ENCODE measurements at regions not wholly inside any gene's neighbourhood (a gene's known extent, or its start where the extent isn't known, plus 50 kb on each side); places are given as distances from the start of the nearest gene placed in this dataset.

GRCh38 chr7:126157391-126157790 lies 1095.3 kb downstream of the GRM8 start (continued):
- TF ChIP-seq CHD4 (IDR thresholded peaks at IDR 0.05; ENCODE audit: borderline replicate concordance) (no peak), TFCP2L1 (CRISPR knock-in tag; IDR thresholded peaks at IDR 0.05) (no peak), ZC3H11A (IDR thresholded peaks at IDR 0.05) (no peak), NR3C1 (IDR thresholded peaks at IDR 0.05) (no peak)
- TF ChIP-seq, protein P1, sequence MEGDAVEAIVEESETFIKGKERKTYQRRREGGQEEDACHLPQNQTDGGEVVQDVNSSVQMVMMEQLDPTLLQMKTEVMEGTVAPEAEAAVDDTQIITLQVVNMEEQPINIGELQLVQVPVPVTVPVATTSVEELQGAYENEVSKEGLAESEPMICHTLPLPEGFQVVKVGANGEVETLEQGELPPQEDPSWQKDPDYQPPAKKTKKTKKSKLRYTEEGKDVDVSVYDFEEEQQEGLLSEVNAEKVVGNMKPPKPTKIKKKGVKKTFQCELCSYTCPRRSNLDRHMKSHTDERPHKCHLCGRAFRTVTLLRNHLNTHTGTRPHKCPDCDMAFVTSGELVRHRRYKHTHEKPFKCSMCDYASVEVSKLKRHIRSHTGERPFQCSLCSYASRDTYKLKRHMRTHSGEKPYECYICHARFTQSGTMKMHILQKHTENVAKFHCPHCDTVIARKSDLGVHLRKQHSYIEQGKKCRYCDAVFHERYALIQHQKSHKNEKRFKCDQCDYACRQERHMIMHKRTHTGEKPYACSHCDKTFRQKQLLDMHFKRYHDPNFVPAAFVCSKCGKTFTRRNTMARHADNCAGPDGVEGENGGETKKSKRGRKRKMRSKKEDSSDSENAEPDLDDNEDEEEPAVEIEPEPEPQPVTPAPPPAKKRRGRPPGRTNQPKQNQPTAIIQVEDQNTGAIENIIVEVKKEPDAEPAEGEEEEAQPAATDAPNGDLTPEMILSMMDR (IDR thresholded peaks at IDR 0.05) = no peak

DNA sequence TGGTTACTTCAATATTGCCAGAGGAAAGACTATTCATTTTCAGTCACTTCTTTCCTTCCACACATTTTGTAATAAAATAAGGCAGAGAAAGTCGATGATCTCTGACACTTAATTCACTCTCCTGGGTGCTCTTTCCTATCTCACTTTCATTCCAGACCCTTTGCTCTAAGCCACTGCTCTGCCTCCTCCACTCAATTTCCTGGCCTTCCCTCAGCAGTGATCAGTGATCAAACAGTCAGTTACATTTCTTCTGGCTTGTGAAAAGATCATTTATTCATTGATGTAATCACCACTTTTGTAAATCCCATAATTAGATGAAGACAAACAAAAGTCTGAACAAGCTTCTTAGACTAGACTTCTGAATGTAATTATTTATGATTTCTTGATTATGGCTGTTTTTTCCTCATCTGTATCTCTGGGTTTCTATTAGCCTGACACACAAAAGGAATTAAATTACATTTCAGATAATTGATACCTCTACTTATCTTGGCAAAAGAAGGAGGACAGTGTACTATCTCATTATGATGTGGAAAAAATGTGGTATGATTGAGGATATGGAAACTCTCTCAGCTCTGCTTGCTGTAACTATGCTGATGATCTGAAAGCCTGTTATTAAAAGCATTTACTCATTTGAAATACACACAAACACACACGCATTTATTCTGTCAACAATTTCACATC lies 1102.3 kb downstream of the GRM8 start:
- Histone ChIP-seq H3K9me3 (no peaks in the 10 kb centered on the region), H3K4me3 (no peak overlapping the region), H3K27ac (no peak overlapping the region), H3K4me2 (no peak overlapping the region), H3K4me1 (no peaks in the 10 kb centered on the region)
- 24% methylated on average over 2 of the region's 2 CpGs for whole genome bisulfite sequencing (ENCODE audit: missing lambda C conversion rate)
- FAIRE-seq (no peak), DNase-seq (ENCODE audit: low read depth in 1 of 2, low spot score in 1 of 2) (no peak), ATAC-seq (no peak)
- TF ChIP-seq FOSL2 (IDR thresholded peaks at IDR 0.05) (no peak), FOSL2 (CRISPR knock-in tag; IDR thresholded peaks at IDR 0.05) (no peak), POLR2AphosphoS2 (conservative IDR thresholded peaks at IDR 0.05; ENCODE audit: low read length) (no peak), JUNB (IDR thresholded peaks at IDR 0.05) (no peak), EHF (CRISPR knock-in tag; IDR thresholded peaks at IDR 0.05) (no peak), SMC3 (IDR thresholded peaks at IDR 0.05) (no peak), RARB (CRISPR knock-in tag; IDR thresholded peaks at IDR 0.05) (no peak), CBX2 (IDR thresholded peaks at IDR 0.05; ENCODE audit: borderline replicate concordance, low read depth) (no peak), CHD2 (IDR thresholded peaks at IDR 0.05; ENCODE audit: low read length, partially characterized antibody) (no peak)
- TF ChIP-seq, protein P2, sequence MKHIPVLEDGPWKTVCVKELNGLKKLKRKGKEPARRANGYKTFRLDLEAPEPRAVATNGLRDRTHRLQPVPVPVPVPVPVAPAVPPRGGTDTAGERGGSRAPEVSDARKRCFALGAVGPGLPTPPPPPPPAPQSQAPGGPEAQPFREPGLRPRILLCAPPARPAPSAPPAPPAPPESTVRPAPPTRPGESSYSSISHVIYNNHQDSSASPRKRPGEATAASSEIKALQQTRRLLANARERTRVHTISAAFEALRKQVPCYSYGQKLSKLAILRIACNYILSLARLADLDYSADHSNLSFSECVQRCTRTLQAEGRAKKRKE (CRISPR knock-in tag; IDR thresholded peaks at IDR 0.05; ENCODE audit: low read depth) = no peak
- ChIA-PET POLR2A (no interaction called here), CTCF (no interaction called here)

- ATAC-seq = no peak
- ChIA-PET POLR2A (no interaction called here), CTCF (no interaction called here)
- DNase-seq (ENCODE audit: low read depth in 1 of 2, low spot score in 1 of 2) = no peak
- Histone ChIP-seq H3K4me3 (no peak overlapping the region), H3K4me1 (no peaks in the 10 kb centered on the region), H3K9me3 (no peaks in the 10 kb centered on the region), H3K4me2 (no peak overlapping the region), H3K27ac (no peak overlapping the region)
- TF ChIP-seq REST (IDR thresholded peaks at IDR 0.05) (no peak), MAFK (IDR thresholded peaks at IDR 0.05; ENCODE audit: partially characterized antibody) (peak; percentile 73), FOSB (CRISPR knock-in tag; IDR thresholded peaks at IDR 0.05) (no peak), RARB (CRISPR knock-in tag; IDR thresholded peaks at IDR 0.05) (no peak), PBX3 (IDR thresholded peaks at IDR 0.05) (no peak)
- FAIRE-seq = no peak
Measured at GRCh38 chr7:126140858-126141466, 1111.8 kb downstream of the GRM8 start.
